HG03565 (cell line): ENCODE measurements at regions not wholly inside any gene's neighbourhood (a gene's known extent, or its start where the extent isn't known, plus 50 kb on each side); places are given as distances from the start of the nearest gene placed in this dataset.
"Not testable (repeated sequence)": the region's sequence is repeated elsewhere in the genome, so short reads cannot be mapped to it uniquely, and the experiment has no call there.

Experiments used
- ATAC-seq: cut with Tn5 transposase; IDR thresholded peaks from one replicate; pipeline ENCODE4 v1.9.1; 2021; ENCODE audit warnings: mild to moderate bottlenecking, moderate library complexity; ENCODE audit not compliant: unreplicated experiment

- no peak for ATAC-seq
Measured at GRCh38 chr11:82225930-82226329, 507.7 kb downstream of the FAM181B start.

GRCh38 chr11:82225502-82225901 is 508.2 kb downstream of the FAM181B start:
- ATAC-seq = no peak

GRCh38 chr11:82216927-82217570 is 516.6 kb downstream of the FAM181B start:
- ATAC-seq = no peak

- no peak for ATAC-seq
Measured at GRCh38 chr11:82210011-82210410, 523.7 kb downstream of the FAM181B start.

- ATAC-seq = no peak
Measured at GRCh38 chr11:82195283-82195682, 538.4 kb downstream of the FAM181B start.

- ATAC-seq = peak; percentile 45
Measured at GRCh38 chr11:82194521-82194920, 539.1 kb downstream of the FAM181B start.

- ATAC-seq = no peak
Measured at GRCh38 chr11:82191695-82192094, 542.0 kb downstream of the FAM181B start.

GRCh38 chr11:82185925-82186324 is 547.7 kb downstream of the FAM181B start:
- no peak for ATAC-seq

- ATAC-seq = no peak
Measured at GRCh38 chr11:82184966-82185365, 548.7 kb downstream of the FAM181B start.

GRCh38 chr11:82183346-82183745 is 550.3 kb downstream of the FAM181B start:
- no peak for ATAC-seq

GRCh38 chr11:82182697-82183096 is 551.0 kb downstream of the FAM181B start:
- ATAC-seq = not testable (repeated sequence)

GRCh38 chr11:82181796-82182195 is 551.9 kb downstream of the FAM181B start:
- ATAC-seq = not testable (repeated sequence)

GRCh38 chr11:82176945-82177344 is 556.7 kb downstream of the FAM181B start:
- ATAC-seq = no peak

- no peak for ATAC-seq
Measured at GRCh38 chr11:82176365-82176764, 557.3 kb downstream of the FAM181B start.

- ATAC-seq = peak; percentile 57
Measured at GRCh38 chr11:82174610-82175009, 559.1 kb downstream of the FAM181B start.

- ATAC-seq = no peak
Measured at GRCh38 chr11:82146789-82147188, 586.9 kb downstream of the FAM181B start.

GRCh38 chr11:82118946-82119345 is 614.7 kb downstream of the FAM181B start:
- ATAC-seq = no peak

- ATAC-seq = no peak
Measured at GRCh38 chr11:82117362-82117761, 616.3 kb downstream of the FAM181B start.

- ATAC-seq = no peak
Measured at GRCh38 chr11:82105331-82105998, 628.2 kb downstream of the FAM181B start.

- no peak for ATAC-seq
Measured at GRCh38 chr11:82092904-82093303, 640.8 kb downstream of the FAM181B start.

- no peak for ATAC-seq
Measured at GRCh38 chr11:82089426-82089825, 644.2 kb downstream of the FAM181B start.

- ATAC-seq = no peak
Measured at GRCh38 chr11:82085493-82085892, 648.2 kb downstream of the FAM181B start.

GRCh38 chr11:82082976-82083375 is 650.7 kb downstream of the FAM181B start:
- ATAC-seq = no peak
